LNCAP (cell line): ENCODE measurements at regions not wholly inside any gene's neighbourhood (a gene's known extent, or its start where the extent isn't known, plus 50 kb on each side); places are given as distances from the start of the nearest gene placed in this dataset.

Experiments used
- TF ChIP-seq, protein P1 (sequence below): fragments of 450-650 bp; IDR thresholded peaks from 2 replicates; pipeline ENCODE4 v1.5.1; 2017; ENCODE audit warnings: mild to moderate bottlenecking

DNA sequence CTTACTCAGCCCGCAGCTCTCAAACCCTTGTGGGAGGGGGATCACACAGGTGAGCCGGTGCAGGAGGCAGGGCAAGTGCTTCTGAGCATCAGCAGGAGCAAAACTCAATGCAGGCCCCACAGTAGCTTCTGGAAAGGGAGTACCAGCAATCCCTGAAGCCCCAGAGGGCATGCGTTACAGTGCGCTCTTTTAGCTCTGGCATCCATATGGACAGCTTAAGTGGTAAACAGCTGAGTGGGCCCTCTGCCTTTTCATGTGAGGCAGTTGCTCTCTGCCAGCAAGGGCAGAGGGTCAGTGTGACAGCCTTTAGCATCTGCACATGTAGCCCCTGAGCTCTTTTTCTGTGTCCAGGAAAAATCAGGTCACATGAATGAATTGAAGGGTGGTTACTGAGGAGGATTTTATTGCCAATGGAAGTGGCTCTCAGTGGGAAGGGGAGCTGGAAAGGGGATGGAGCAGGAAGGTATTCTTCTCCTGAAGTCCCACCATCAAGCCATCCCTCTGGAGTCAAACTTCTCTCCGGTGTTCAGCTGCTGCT, 464.3 kb upstream of the THRB start:
- TF ChIP-seq, protein P1, sequence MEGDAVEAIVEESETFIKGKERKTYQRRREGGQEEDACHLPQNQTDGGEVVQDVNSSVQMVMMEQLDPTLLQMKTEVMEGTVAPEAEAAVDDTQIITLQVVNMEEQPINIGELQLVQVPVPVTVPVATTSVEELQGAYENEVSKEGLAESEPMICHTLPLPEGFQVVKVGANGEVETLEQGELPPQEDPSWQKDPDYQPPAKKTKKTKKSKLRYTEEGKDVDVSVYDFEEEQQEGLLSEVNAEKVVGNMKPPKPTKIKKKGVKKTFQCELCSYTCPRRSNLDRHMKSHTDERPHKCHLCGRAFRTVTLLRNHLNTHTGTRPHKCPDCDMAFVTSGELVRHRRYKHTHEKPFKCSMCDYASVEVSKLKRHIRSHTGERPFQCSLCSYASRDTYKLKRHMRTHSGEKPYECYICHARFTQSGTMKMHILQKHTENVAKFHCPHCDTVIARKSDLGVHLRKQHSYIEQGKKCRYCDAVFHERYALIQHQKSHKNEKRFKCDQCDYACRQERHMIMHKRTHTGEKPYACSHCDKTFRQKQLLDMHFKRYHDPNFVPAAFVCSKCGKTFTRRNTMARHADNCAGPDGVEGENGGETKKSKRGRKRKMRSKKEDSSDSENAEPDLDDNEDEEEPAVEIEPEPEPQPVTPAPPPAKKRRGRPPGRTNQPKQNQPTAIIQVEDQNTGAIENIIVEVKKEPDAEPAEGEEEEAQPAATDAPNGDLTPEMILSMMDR, result no peak

DNA sequence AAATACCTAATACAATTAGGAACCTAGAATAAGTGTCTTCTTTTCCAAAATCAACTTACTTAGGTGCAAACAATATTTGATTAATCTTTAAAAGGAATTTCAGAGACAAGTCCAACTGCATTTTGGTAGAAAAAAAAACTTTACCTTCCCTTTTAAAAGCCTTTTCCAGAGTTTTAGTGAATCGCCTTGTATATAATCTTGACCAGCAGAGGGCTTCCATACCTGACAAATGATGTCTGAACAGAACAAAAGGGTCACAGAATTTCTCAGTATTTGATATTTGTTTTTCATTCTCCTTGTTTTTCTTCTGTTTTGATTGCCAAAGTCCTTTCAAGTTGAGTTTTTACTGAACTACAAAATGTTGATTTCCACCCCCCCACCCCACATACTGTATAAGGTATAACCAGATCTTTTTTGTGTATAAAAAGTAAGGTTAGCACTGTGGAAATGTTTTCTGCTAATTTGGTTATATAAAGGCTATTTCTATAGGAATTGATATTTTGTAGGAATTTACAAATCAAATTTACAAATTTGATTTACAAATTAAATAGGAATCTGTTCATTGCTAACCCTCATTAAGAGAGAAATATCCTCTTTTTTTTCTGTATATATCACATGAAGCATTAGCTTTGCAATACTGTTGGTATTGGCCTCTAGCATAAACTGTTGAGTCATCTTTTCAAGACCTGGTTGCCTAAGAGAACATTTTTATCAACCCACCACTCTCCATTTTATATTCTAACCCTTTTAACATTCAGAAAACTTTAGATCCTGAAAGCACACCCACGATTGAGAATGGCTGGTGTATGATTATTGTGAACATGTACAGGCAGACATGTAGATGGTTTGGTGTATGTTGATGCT, 464.1 kb upstream of the RARB start:
- TF ChIP-seq, protein P1, result peak; percentile 75

DNA sequence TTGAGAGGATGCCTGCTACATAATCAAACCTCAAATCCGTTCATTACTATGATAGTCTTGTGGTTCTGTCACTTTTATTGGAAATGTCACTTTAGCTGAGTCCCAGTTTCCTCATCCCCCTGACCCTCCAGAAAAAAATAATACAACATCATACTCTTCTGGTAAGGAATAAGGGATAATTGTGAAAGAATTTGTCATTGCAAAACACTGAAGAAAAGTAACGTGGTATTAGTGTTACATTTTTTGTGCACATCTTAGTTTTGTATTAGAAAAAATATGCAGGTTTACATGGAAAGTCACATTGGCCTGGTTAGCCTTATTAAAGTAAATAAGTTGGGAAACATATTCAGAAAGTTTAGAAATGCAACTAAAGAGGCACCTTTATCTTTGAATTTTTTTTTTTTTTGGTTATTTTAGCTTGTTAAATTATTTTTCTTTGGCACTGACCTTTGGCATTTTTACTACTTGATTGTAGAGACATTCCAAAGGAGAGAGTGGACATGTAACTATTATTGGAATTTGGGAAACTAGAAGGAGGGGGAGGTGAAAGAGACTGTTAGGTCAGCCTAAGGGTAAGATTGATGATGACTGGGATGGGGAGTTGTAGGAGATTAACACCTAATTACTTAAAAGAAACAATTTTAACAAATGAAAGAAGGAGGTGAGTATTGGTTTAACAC, 462.2 kb upstream of the RARB start:
- TF ChIP-seq, protein P1, result no peak

DNA sequence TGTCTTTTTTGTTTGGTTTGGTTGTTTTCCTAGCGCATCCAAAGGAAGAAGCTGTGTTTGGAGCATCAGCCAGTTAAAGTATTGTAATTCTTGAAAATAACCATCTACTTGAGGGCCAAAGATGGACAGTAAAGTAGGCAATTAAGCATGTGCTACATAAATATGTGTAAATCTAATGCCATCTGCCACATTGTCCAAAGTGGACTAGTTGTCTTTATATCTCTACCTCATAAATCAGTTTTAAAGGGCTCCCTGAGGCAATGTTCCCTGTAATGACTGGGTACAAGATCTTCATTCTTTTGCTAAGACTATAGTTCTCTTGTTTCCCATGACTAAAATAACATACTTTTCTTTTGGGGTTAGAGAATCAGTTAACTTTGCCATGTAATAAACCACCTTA, 460.0 kb upstream of the RARB start:
- TF ChIP-seq, protein P1, result no peak

DNA sequence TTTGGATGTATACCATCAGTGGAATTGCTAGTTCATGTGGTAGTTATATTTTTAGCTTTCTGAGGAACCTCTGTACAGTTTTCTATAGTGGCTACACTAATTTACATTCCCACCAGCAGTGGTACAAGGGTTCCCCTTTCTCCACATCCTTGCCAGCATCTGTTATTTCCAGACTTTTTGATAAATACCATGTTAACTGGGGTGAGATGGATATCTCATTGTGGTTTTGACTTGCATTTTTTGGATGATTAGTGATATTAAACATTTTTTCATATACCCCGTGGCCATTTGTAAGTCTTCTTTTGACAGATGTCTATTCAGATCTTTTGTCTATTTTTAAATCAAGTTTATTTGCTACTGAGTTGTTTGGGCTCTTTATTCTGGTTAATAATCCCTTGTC, 455.6 kb upstream of the RARB start:
- TF ChIP-seq, protein P1, result no peak

DNA sequence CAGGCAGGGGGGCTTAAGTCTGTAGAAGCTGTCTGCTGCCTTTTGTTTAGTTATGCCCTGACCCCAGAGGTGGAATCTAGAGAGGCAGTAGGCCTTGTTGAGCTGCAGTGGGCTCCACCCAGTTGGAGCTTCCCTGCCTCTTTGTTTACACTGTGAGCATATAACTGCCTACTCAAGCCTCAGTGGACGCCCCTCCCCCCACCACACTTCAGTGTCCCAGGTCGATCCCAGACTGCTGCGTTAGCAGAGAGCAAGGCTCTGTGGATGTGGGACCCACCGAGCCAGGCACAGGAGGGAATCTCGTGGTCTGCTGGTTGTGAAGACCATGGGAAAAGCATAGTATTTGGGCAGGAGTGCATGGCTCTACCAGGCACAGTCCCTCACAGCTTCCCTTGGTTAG, 446.8 kb upstream of the RARB start:
- TF ChIP-seq, protein P1, result no peak

DNA sequence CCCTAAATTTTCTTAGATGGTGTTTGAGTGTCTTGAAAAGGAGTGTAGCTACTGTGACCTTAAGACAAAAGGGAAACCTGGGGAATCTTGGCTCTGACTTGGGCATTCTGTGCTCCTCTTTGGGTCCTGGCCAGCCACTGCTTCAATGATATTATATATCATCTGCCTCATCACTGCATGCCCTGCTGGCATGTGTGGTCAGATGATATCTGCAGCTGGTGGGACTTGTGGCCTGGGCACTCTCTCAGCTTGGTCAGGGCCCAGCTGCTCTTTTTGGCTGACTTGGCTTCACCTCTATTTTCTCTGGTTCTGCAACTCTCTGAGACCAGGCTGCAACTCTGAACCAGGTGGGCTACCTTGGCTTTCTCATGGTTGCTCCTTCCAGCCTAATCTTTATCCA, 446.1 kb upstream of the RARB start:
- TF ChIP-seq, protein P1, result no peak
